HG03558 (cell line): ENCODE measurements at regions not wholly inside any gene's neighbourhood (a gene's known extent, or its start where the extent isn't known, plus 50 kb on each side); places are given as distances from the start of the nearest gene placed in this dataset.

Source experiments
- ATAC-seq: cut with Tn5 transposase; IDR thresholded peaks from one replicate; pipeline ENCODE4 v1.9.1; 2021; ENCODE audit warnings: moderate number of reproducible peaks; ENCODE audit not compliant: unreplicated experiment; ENCODE audit errors: extremely low read depth

GRCh38 chr1:238186887-238187574 is 296.3 kb upstream of the ZP4 start:
- ATAC-seq: no peak

GRCh38 chr1:238177960-238178645 is 287.4 kb upstream of the ZP4 start:
- ATAC-seq: no peak

DNA sequence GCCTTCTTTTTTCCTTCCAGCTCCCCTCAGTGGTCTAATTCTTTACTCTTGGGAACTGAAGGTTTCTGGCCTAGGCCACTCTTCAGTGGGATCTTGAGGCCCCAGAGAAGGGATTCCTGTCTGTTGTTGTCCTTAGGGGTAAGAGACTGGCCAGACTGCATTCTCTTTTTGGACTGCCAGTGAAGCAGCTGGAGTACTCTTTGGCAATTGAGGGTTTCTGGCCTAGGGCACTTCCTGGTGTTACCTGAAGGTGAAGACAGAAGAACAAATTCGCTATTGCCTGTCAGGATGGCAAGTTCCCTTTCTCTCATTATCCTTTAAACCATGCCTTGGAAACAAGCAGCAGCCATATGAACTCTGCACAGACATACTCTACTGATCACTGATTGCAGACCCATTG is 286.6 kb upstream of the ZP4 start:
- ATAC-seq: no peak

- ATAC-seq: no peak
Observed at GRCh38 chr1:238176441-238176840, 285.7 kb upstream of the ZP4 start.

DNA sequence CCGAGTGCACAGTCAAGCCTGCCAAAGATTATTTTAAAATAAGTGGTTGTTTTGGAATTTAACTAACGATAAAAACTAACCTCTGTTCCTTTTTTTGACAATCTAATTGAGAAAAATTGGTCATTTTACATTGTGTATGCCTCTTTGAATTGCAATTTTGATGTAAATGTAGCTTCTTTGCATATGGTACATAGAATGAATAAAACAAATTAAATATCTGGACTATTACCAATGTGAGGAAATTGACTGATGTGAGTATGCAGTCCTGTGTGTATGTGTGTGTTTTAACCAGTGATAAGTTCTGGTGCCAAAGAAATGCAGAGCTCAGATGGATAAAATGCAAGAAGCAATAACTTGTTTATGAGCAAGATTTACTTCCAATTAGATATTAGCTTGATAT is 281.3 kb upstream of the ZP4 start:
- ATAC-seq: no peak

DNA sequence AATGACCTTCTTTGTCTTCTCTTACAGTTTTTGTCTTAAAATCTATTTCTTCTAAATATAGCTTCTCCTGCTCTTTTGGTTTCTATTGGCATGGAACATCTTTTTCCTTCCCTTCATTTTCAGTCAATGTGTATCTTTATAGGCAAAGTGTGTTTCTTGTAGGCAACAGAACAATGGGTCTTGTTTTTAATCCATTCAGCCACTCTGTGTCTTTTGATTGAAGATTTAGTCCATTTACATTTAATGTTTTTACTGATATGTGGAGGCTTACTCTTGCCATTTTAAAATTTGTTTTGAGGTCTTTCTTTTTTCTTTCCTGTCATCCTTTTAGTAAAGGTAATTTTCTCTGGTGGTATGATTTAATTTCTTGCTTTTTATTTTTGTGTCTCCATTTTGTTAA is 271.2 kb upstream of the ZP4 start:
- no peak for ATAC-seq

GRCh38 chr1:238153939-238154338 is 263.2 kb upstream of the ZP4 start:
- no peak for ATAC-seq

- ATAC-seq: no peak
Observed at GRCh38 chr1:238153253-238153652, 262.5 kb upstream of the ZP4 start.

DNA sequence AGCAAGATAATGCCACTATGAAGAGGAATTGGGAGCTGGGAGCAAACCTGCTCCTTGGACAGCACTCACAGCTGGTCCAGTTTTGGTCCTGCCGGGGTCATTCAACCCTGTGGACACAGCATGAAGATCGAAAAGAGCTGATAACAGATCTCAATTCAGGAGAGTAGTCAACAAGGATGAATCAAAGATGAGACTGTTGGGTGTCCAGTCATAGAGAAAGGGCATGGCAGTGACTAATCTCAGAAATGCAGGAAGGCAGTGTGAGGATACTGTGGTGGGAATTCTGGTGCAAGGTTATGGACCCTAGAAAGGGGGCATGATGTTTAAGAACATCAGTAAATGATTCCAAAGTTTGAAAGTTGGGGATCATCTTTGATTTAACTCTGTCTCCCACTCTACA is 261.4 kb upstream of the ZP4 start:
- ATAC-seq: no peak

DNA sequence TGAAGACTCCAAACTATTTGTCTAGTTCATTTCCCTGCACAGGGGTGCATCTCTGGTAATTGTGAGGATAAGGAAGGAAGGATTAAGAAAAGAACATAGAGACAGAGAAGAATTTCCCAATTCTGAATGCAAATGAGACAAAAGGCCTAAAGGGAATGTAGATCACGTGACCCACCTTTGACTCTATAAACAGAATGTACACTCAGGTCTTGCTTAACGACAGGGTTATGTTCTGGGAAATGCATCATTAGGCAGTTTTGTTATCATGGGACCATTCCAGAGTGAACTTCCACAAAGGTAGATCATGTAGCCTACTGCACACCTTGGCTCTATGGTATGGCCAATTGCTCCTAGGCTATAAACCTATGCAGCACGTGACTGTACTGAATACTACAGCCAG is 252.3 kb upstream of the ZP4 start:
- ATAC-seq: no peak

GRCh38 chr1:238141353-238141752 is 250.6 kb upstream of the ZP4 start:
- no peak for ATAC-seq

- no peak for ATAC-seq
Observed at GRCh38 chr1:238139713-238140112, 249.0 kb upstream of the ZP4 start.

GRCh38 chr1:238138059-238138626 is 247.4 kb upstream of the ZP4 start:
- ATAC-seq: no peak

- no peak for ATAC-seq
Observed at GRCh38 chr1:238135708-238136664, 245.3 kb upstream of the ZP4 start.

- no peak for ATAC-seq
Observed at GRCh38 chr1:238129677-238130076, 239.0 kb upstream of the ZP4 start.

- ATAC-seq: no peak
Observed at GRCh38 chr1:238123201-238123600, 232.5 kb upstream of the ZP4 start.

- ATAC-seq: no peak
Observed at GRCh38 chr1:238119861-238120260, 229.1 kb upstream of the ZP4 start.

DNA sequence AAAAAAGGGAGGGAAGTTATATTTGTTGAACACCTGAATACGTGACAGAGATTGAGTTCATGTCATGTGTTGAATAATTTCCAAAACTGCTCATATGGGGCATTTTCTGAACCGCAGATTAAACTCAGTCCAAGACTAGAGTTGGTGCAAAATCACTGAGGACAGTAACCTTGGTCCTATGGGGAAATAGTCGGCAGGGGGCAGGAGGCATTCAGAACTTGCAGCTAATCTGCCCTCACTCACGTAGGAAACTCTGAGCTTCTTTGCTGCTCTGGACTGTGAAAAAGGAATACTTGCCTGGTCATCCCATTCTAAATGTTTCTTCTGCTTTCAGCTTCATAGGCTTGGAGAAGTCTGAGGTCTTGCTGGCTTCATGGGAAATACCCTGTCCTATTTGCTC is 228.3 kb upstream of the ZP4 start:
- ATAC-seq: no peak

DNA sequence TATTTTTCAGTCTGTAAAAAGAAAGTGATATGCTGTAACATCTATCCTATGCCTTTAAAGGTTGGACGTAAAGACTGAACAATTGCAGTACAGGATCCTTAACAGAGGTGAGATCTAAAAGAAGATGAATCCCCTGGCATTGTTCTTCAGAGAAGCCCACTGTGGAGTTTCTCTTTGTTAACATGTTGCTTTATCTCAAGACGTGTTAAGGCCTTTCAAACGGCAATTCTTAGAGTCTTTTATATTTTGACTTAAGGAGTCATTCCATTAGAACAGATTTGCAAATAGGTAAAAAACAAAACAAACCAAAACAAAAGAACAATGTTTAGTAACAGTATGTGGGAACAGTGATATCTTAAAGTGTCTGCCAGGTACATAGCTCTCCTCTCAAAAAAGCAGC is 225.1 kb upstream of the ZP4 start:
- ATAC-seq: no peak

GRCh38 chr1:238112952-238113621 is 222.4 kb upstream of the ZP4 start:
- no peak for ATAC-seq
